ENCODE measurements at regions not wholly inside any gene's neighbourhood (a gene's known extent, or its start where the extent isn't known, plus 50 kb on each side); places are given as distances from the start of the nearest gene placed in this dataset.

DNA sequence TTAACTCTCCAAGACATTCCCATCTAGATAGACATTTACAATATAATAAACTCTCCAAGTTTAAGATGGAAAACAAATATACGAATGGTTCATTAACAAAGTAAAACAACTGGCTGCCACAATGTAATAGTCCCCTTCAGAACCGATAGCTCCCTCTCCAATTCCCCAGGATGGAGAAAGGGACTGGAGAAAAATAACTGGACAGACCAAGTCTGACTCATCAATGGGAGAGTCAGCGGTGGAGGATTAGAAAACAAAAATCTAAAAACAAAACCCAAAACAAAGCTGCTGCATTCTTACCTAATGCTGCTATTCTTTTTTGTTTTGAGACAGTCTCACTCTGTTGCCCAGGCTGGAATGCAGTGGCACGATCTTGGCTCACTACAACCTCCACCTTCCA, 468.1 kb downstream of the SHQ1 start:
- TF ChIP-seq, protein P1, sequence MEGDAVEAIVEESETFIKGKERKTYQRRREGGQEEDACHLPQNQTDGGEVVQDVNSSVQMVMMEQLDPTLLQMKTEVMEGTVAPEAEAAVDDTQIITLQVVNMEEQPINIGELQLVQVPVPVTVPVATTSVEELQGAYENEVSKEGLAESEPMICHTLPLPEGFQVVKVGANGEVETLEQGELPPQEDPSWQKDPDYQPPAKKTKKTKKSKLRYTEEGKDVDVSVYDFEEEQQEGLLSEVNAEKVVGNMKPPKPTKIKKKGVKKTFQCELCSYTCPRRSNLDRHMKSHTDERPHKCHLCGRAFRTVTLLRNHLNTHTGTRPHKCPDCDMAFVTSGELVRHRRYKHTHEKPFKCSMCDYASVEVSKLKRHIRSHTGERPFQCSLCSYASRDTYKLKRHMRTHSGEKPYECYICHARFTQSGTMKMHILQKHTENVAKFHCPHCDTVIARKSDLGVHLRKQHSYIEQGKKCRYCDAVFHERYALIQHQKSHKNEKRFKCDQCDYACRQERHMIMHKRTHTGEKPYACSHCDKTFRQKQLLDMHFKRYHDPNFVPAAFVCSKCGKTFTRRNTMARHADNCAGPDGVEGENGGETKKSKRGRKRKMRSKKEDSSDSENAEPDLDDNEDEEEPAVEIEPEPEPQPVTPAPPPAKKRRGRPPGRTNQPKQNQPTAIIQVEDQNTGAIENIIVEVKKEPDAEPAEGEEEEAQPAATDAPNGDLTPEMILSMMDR (conservative IDR thresholded peaks at IDR 0.05) = no peak
- H3K4me3 ChIP-seq (ENCODE audit: low read length) = no peak overlapping the region
- no peak overlapping the region for H3K9ac ChIP-seq (ENCODE audit: extremely low read depth, low read length, poor library complexity, severe bottlenecking)
- Mint-ChIP-seq H3K4me1 (peaks cover 47% of the 10 kb centered on the region), H3K36me3 (ENCODE audit: low read depth) (peaks cover 19% of the 10 kb centered on the region), H3K27ac (no peak overlapping the region), H3K9me3 (no peaks in the 10 kb centered on the region), H3K27me3 (ENCODE audit: insufficient read depth) (no peaks in the 10 kb centered on the region), H3K4me3 (no peak overlapping the region)
- 73 to 94% methylated on average over 3 to 4 of the region's 4 CpGs for WGBS, 2 experiments (ENCODE audit: insufficient coverage in 1 of 2, insufficient read length in 1 of 2)
- H3K4me1 ChIP-seq (ENCODE audit: control insufficient read depth, insufficient read depth, low read length) = peaks cover 2% of the 10 kb centered on the region
- H3K27ac ChIP-seq (ENCODE audit: low read depth, low read length) = peak overlapping the region; percentile 76
- peaks cover 25% of the 10 kb centered on the region for H3K36me3 ChIP-seq (ENCODE audit: control insufficient read depth, insufficient read depth, low read length)
- no peaks in the 10 kb centered on the region for H3K9me3 ChIP-seq (ENCODE audit: control insufficient read depth, low read length)
- no peaks in the 10 kb centered on the region for H3K27me3 ChIP-seq (ENCODE audit: control insufficient read depth, insufficient read depth, low read length, poor library complexity, severe bottlenecking)
- DNase-seq = no peak

DNA sequence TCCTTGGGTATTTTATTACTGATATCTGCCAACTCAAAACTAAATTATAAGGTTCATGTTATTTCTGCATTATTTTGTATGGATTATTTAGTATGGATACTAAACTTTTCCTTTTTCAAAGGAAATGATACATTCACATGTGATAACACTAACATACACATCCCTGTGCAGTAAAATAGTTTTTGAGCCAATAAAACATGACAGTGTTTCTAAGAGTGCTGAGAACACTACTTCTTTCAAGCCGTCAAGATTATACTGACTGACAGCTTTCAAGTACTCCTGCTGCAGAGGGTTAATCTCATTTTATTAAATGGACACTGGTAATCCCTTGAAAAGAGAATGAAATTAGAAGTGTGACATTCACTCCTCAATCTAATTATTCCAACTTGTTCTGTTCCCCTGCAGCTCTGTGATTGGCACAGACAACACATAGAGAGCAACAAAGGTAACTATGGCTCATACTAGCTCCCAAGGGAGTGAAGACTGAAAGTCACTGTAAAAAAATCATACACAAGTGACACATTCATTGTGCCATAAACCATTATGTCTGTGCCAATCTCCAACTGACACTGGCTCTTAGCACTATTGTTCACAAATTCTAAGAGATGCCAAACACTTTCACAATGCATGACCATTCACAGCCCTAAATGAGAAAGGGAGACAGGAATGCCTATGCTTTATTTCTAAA, 468.6 kb downstream of the SHQ1 start:
- H3K4me3 ChIP-seq (ENCODE audit: low read length) = no peak overlapping the region

DNA sequence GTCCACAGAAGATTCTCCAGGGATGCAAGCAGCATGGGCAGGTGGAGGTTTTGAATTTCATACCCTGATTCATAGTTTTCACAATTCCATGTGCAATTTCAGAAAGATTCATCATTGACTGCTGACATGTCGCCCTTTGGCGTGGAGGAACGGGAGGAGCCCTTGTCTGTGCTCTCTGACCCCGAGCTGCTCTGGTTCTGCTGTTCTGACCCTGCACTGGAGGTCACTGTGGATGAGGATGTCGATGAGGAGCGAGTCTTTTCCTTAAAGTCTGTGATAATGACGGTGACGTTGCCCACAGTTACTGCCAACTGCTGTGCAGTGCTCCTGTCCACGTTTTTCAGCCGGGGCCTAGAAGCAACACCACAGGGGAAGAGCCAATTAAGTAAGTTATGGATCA, 470.0 kb downstream of the SHQ1 start:
- H3K4me3 Mint-ChIP-seq = no peak overlapping the region

More for the DNA sequence above, 468.6 kb downstream of the SHQ1 start:
- H3K27me3 ChIP-seq (ENCODE audit: control insufficient read depth, insufficient read depth, low read length, poor library complexity, severe bottlenecking) = no peaks in the 10 kb centered on the region
- no peak overlapping the region for H3K9ac ChIP-seq (ENCODE audit: extremely low read depth, low read length, poor library complexity, severe bottlenecking)
- no peaks in the 10 kb centered on the region for H3K9me3 ChIP-seq (ENCODE audit: control insufficient read depth, low read length)
- TF ChIP-seq, protein P1 (conservative IDR thresholded peaks at IDR 0.05) = no peak
- H3K27ac ChIP-seq (ENCODE audit: low read depth, low read length) = peak overlapping the region; percentile 76
- Mint-ChIP-seq H3K27ac (no peak overlapping the region), H3K36me3 (ENCODE audit: low read depth) (peaks cover 19% of the 10 kb centered on the region), H3K9me3 (no peaks in the 10 kb centered on the region), H3K4me1 (peaks cover 42% of the 10 kb centered on the region), H3K27me3 (ENCODE audit: insufficient read depth) (no peaks in the 10 kb centered on the region), H3K4me3 (no peak overlapping the region)
- WGBS, 2 experiments (ENCODE audit: insufficient coverage in 1 of 2, insufficient read length in 1 of 2) = 80 to 83% methylated on average over 1 of the region's 1 CpG
- DNase-seq = no peak
- H3K36me3 ChIP-seq (ENCODE audit: control insufficient read depth, insufficient read depth, low read length) = peaks cover 25% of the 10 kb centered on the region
- H3K4me1 ChIP-seq (ENCODE audit: control insufficient read depth, insufficient read depth, low read length) = peaks cover 2% of the 10 kb centered on the region

More for the DNA sequence above, 470.0 kb downstream of the SHQ1 start:
- Histone ChIP-seq H3K9ac (ENCODE audit: extremely low read depth, low read length, poor library complexity, severe bottlenecking) (no peak overlapping the region), H3K4me1 (ENCODE audit: control insufficient read depth, insufficient read depth, low read length) (peaks cover 2% of the 10 kb centered on the region), H3K9me3 (ENCODE audit: control insufficient read depth, low read length) (no peaks in the 10 kb centered on the region), H3K27me3 (ENCODE audit: control insufficient read depth, insufficient read depth, low read length, poor library complexity, severe bottlenecking) (no peaks in the 10 kb centered on the region), H3K27ac (ENCODE audit: low read depth, low read length) (no peak overlapping the region), H3K4me3 (ENCODE audit: low read length) (no peak overlapping the region), H3K36me3 (ENCODE audit: control insufficient read depth, insufficient read depth, low read length) (peaks cover 25% of the 10 kb centered on the region)
- Mint-ChIP-seq H3K27me3 (ENCODE audit: insufficient read depth) (no peaks in the 10 kb centered on the region), H3K36me3 (ENCODE audit: low read depth) (peaks cover 23% of the 10 kb centered on the region), H3K27ac (no peak overlapping the region), H3K4me1 (peaks cover 39% of the 10 kb centered on the region), H3K9me3 (no peaks in the 10 kb centered on the region)
- no peak for DNase-seq
- TF ChIP-seq, protein P1 (conservative IDR thresholded peaks at IDR 0.05) = no peak
- WGBS, 2 experiments (ENCODE audit: insufficient coverage in 1 of 2, insufficient read length in 1 of 2) = 78 to 94% methylated on average over 10 of the region's 10 CpGs
